Right atrium auricular region (tissue), 2 donors: ENCODE measurements at regions not wholly inside any gene's neighbourhood (a gene's known extent, or its start where the extent isn't known, plus 50 kb on each side); places are given as distances from the start of the nearest gene placed in this dataset.

Experiments
- DNase-seq: peaks from one replicate; pipeline ENCODE4 v3.0.0-alpha.2; 2019; ENCODE audit warnings: low spot score
- H3K27ac ChIP-seq, 2 donors: fragments of 200-600 bp; sonication (generic); 1 replicate in 1 of 2; 2 replicates in 1 of 2; pipeline ENCODE4 v1.5.1; 2016 to 2019
- H3K27me3 ChIP-seq, 2 donors: fragments of 200-600 bp; sonication (generic); one replicate each; pipeline versions ENCODE4 v1.5.1 to v1.6.0; 2017 to 2019
- H3K36me3 ChIP-seq: fragments of 200-600 bp; sonication (generic); one replicate; pipeline ENCODE4 v1.5.1; 2016
- H3K4me1 ChIP-seq, 2 donors: fragments of 200-600 bp; sonication (generic); one replicate each; pipeline versions ENCODE4 v1.5.1 to v1.6.0; 2017 to 2019
- H3K4me3 ChIP-seq, 2 donors: fragments of 200-600 bp; sonication (generic); 1 replicate in 1 of 2; 2 replicates in 1 of 2; pipeline ENCODE4 v1.5.1; 2017 to 2019; ENCODE audit warnings: mild to moderate bottlenecking in 1 of 2, moderate library complexity in 1 of 2
- H3K9me3 ChIP-seq, 2 donors: fragments of 200-600 bp; sonication (generic); one replicate each; pipeline ENCODE4 v1.5.1; 2019
- CTCF ChIP-seq, 2 donors: fragments of 200-600 bp; sonication (generic); IDR thresholded peaks; one replicate each; pipeline ENCODE4 v1.5.1; 2019; ENCODE audit warnings: antibody characterized with exemption in 2 of 2

GRCh38 chr4:123204737-123205136 lies 191.9 kb upstream of the SPRY1 start:
- Histone ChIP-seq H3K4me1 (no peaks in the 10 kb centered on the region), H3K27ac (no peak overlapping the region), H3K9me3 (no peaks in the 10 kb centered on the region), H3K4me3 (no peak overlapping the region), H3K27me3 (no peaks in the 10 kb centered on the region), H3K36me3 (no peaks in the 10 kb centered on the region)
- TF ChIP-seq CTCF (IDR thresholded peaks at IDR 0.05) = no peak
- no peak for DNase-seq

DNA sequence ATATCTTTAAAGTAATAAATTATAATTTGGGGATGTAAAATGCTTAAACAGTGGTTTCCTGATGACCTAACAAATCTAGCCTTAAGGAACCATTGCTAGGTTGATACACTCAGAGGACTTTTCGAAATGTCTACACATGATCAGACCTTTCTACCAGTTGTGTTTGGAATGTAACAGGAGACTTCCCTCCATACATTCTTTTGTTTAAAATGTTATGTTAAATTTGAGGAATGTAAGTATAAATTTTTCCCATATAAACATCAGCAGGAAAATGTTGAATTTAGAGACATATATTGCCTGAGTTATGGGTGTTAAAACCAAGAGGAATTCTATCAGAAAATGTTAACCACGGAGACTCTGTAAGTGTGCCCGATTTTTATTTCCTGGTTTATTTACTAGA lies 190.6 kb upstream of the SPRY1 start:
- no peak for TF ChIP-seq CTCF (IDR thresholded peaks at IDR 0.05)
- Histone ChIP-seq H3K4me1 (no peaks in the 10 kb centered on the region), H3K4me3 (no peak overlapping the region), H3K36me3 (no peaks in the 10 kb centered on the region), H3K27me3 (no peaks in the 10 kb centered on the region), H3K9me3 (no peaks in the 10 kb centered on the region), H3K27ac (no peak overlapping the region)
- no peak for DNase-seq

GRCh38 chr4:123209436-123209835 lies 187.2 kb upstream of the SPRY1 start:
- Histone ChIP-seq H3K9me3 (no peaks in the 10 kb centered on the region), H3K27ac (no peak overlapping the region), H3K4me1 (no peaks in the 10 kb centered on the region), H3K27me3 (no peaks in the 10 kb centered on the region), H3K4me3 (no peak overlapping the region), H3K36me3 (no peaks in the 10 kb centered on the region)
- TF ChIP-seq CTCF (IDR thresholded peaks at IDR 0.05) = no peak
- DNase-seq = no peak

DNA sequence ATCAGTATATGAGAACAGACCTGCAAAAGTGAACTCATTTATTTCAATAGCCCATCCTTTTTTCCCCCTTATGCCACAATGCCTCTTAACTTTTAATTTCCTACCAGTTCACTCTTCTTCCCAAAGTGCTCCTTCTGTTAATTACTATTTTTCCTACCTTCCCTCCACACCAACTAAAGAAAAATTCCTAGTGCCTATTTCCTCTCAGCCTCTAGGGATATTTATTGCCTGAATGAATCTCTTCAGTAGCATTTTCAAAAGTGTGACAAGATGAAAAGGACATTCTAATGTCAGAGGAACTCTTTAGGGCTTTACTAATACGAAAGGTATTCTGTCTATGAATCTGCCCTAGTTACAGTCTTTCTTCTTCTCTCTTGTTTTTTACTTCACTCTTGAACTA lies 181.1 kb upstream of the SPRY1 start:
- Histone ChIP-seq H3K27me3 (no peaks in the 10 kb centered on the region), H3K4me1 (no peaks in the 10 kb centered on the region), H3K4me3 (no peak overlapping the region), H3K27ac (no peak overlapping the region), H3K9me3 (no peaks in the 10 kb centered on the region), H3K36me3 (no peaks in the 10 kb centered on the region)
- DNase-seq = no peak
- TF ChIP-seq CTCF (IDR thresholded peaks at IDR 0.05) = no peak

DNA sequence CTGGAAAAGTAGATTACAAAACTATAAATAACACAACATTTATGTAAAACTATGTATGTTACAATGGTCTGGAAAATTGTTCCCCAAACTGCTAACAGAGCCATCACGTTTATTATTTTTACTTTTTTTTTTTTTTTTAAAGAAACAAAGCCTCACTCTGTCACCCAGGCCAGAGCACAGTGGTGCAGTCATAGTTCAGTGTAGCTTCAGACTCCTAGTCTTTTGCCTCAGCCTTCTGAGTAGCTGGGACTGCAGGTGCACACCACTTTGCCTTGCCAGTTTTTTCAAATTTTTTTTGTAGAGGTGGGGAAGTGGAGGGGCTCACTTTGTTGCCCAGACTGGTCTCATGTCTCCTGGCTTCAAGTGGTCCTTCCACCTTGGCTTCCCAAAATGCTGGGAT lies 180.1 kb upstream of the SPRY1 start:
- no peaks in the 10 kb centered on the region for H3K9me3 ChIP-seq
- H3K36me3 ChIP-seq = no peaks in the 10 kb centered on the region
- H3K27me3 ChIP-seq = no peaks in the 10 kb centered on the region
- DNase-seq = no peak
- H3K4me1 ChIP-seq = no peaks in the 10 kb centered on the region
- no peak for TF ChIP-seq CTCF (IDR thresholded peaks at IDR 0.05)
- no peak overlapping the region for H3K27ac ChIP-seq
- no peak overlapping the region for H3K4me3 ChIP-seq

DNA sequence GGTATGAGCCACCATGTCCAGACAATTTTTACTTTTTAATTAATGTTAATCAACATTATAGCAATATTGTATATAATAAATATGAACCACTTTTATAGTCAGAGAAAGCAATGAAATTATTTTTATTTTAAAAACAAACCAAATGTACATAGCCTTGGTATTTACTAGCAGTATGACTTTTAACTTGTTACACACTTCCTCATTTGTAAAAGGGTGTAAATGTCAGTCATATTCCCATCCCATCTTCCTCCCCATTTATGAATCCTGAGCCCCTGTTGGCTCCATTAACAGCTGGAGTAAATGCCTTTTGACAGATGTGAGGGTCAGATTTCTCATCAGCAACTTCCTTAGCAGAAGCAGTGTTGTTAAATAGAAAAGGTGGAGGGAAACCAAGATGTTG lies 179.6 kb upstream of the SPRY1 start:
- Histone ChIP-seq H3K4me1 (no peaks in the 10 kb centered on the region), H3K27me3 (no peaks in the 10 kb centered on the region), H3K9me3 (no peaks in the 10 kb centered on the region), H3K27ac (no peak overlapping the region), H3K4me3 (no peak overlapping the region), H3K36me3 (no peaks in the 10 kb centered on the region)
- TF ChIP-seq CTCF (IDR thresholded peaks at IDR 0.05) = no peak
- DNase-seq = no peak
